ENCODE measurements at regions not wholly inside any gene's neighbourhood (a gene's known extent, or its start where the extent isn't known, plus 50 kb on each side); places are given as distances from the start of the nearest gene placed in this dataset.
"Not testable (repeated sequence)": the region's sequence is repeated elsewhere in the genome, so short reads cannot be mapped to it uniquely, and the experiment has no call there.

DNA sequence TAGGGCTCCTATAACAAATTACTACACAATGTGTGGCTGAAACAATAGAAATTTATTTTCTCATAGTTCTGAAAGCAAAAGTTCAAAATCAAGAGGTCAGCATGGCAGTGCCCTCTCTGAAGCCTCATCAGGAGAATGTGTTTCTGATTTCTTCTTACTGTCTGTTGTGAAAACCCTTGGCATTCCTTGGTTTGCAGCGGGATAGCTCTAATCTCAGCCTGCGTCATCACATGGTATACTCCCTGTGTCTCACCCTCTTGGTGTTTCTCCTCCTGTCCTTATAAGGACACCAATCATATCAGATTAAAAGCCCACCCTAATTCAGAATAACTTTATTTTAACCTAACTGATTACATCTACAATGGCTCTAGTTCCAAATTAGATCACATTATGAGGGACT is 87.5 kb upstream of the CDH9 start:
- Histone ChIP-seq H3K27me3 (replicated peaks) (no peaks in the 10 kb centered on the region), H3K4me3 (no peak overlapping the region), H3K4me1 (replicated peaks) (no peaks in the 10 kb centered on the region), H3K36me3 (no peaks in the 10 kb centered on the region), H3K9me3 (replicated peaks) (no peaks in the 10 kb centered on the region), H3K27ac (no peak overlapping the region)
- DNase-seq (ENCODE audit: low read depth in 1 of 2, low spot score in 2 of 2), result no peak

DNA sequence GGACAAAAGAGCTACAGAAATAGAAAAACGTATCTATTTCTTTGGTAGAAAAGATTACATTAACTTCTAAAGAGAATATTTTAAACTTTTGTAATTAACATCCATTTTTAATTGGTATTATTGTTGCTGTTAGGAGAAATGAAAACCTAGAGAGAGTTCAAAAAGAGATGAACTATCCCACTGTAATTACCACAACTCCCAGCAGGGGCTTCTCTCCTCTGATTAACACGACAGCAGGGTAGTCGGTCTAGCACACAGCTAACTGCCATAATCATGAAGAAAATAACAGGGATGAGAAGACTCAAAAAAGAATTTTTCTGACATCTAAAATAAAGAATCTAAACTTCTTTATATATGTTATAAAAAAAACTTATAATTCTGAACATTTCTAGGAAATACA is 86.2 kb upstream of the CDH9 start:
- Histone ChIP-seq H3K27ac (no peak overlapping the region), H3K9me3 (replicated peaks) (no peaks in the 10 kb centered on the region), H3K4me1 (replicated peaks) (no peaks in the 10 kb centered on the region), H3K4me3 (no peak overlapping the region), H3K36me3 (no peaks in the 10 kb centered on the region), H3K27me3 (replicated peaks) (no peaks in the 10 kb centered on the region)
- no peak for DNase-seq (ENCODE audit: low read depth in 1 of 2, low spot score in 2 of 2)

DNA sequence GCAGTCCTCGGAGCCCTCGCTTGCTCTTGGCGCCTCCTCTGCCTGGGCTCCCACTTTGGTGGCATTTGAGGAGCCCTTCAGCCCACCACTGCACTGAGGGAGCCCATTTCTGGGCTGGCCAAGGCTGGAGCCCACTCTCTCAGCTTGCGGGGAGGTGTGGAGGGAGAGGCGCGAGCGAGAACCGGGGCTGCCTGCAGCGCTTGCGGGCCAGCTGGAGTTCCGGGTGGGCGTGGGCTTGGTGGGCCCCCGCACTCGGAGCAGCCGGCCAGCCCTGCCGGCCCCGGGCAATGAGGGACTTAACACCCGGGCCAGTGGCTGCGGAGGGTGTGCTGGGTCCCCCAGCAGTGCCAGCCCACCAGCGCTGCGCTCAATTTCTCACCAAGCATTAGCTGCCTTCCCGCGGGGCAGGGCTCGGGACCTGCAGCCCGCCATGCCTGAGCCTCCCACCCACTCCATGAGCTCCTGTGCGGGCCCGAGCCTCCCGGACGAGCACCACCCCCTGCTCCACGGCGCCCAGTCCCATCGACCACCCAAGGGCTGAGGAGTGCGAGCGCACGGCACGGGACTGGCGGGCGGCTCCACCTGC is 81.4 kb upstream of the CDH9 start:
- H3K4me1 ChIP-seq (replicated peaks); H3K4me3 ChIP-seq; DNase-seq (ENCODE audit: low read depth in 1 of 2, low spot score in 2 of 2); H3K27me3 ChIP-seq (replicated peaks); H3K9me3 ChIP-seq (replicated peaks); H3K36me3 ChIP-seq; H3K27ac ChIP-seq: not testable (repeated sequence)

DNA sequence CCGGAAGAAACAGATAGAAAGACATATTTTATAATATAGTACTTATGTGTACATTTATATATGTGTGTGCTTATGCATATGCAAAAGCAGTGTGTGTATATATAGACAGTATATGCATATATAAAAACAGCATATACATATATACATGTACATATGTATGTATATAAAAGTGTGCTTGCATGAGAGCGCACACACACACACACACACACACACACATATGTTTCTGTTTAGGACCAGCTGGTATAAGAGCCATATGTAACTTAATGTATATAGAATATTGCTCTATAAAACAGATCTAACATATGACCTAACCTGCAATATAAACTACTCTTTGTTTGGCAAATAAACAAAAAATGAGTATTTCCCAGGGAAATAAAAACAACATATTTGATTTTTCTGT is 65.1 kb upstream of the CDH9 start:
- DNase-seq (ENCODE audit: low read depth in 1 of 2, low spot score in 2 of 2), result no peak
- H3K4me3 ChIP-seq, result no peak overlapping the region
- no peak overlapping the region for H3K27ac ChIP-seq
- H3K9me3 ChIP-seq (replicated peaks), result no peaks in the 10 kb centered on the region
- no peaks in the 10 kb centered on the region for H3K36me3 ChIP-seq
- no peaks in the 10 kb centered on the region for H3K27me3 ChIP-seq (replicated peaks)
- no peaks in the 10 kb centered on the region for H3K4me1 ChIP-seq (replicated peaks)

DNA sequence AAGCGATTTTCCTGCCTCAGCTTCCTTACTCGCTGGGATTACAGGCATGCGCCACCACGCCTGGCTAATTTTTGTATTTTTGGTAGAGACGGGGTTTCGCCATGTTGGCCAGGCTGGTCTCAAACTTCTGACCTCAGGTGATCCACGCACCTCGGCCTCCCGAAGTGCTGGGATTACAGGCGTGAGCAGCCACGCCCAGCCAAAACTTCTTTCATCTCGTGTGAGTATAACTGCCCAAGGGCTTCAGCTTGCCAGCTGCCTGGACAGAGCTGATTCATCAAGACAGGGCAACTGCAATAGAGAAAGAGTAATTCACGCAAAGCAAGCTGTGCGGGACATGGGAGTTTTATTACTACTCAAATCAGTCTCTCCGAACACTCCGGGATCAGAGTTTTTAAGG is 57.4 kb upstream of the CDH9 start:
- not testable (repeated sequence) for H3K4me3 ChIP-seq; H3K27ac ChIP-seq; H3K4me1 ChIP-seq (replicated peaks); H3K27me3 ChIP-seq (replicated peaks); H3K9me3 ChIP-seq (replicated peaks); H3K36me3 ChIP-seq; DNase-seq (ENCODE audit: low read depth in 1 of 2, low spot score in 2 of 2)

DNA sequence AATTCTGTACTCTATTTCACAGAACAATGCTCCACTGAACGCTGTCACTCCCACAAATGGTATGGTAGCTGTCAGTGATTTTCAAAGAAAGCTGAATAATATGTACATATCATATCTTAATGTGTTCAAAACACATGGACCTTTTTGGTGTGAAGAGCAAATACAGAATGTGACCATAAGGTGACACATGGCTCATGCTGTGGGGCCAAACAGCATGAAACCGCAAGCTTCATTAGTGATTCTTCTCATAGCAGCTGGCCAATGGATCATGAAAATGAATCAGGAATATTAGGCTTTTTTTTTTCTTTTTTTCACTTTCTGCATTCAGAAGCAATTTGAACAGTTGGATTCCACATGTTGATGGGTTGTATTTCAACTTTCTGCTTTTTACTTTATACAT is 54.9 kb upstream of the CDH9 start:
- Histone ChIP-seq H3K9me3 (replicated peaks) (no peaks in the 10 kb centered on the region), H3K27ac (no peak overlapping the region), H3K27me3 (replicated peaks) (no peaks in the 10 kb centered on the region), H3K4me3 (no peak overlapping the region), H3K4me1 (replicated peaks) (no peaks in the 10 kb centered on the region), H3K36me3 (no peaks in the 10 kb centered on the region)
- DNase-seq (ENCODE audit: low read depth in 1 of 2, low spot score in 2 of 2), result no peak

DNA sequence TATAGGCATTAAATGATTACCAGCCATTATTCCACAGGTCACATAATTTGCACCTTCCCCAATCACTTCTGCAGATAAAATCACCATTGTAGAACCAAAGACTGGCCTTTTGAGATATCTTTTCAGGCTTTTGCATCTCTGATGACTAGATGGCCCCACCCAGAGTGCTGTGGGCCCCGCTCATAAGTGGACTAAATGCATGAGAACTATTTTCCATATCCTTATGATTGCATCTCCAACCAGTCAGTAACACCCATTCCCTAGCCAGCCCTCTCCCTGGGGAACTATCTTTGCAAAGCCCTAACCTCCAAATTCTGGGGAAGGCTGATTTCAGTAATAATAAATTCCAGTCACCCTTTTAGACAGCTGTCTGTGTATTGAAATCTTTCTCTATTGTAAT is 53.5 kb upstream of the CDH9 start:
- H3K4me1 ChIP-seq (replicated peaks), result no peaks in the 10 kb centered on the region
- H3K27me3 ChIP-seq (replicated peaks), result no peaks in the 10 kb centered on the region
- H3K36me3 ChIP-seq, result no peaks in the 10 kb centered on the region
- no peaks in the 10 kb centered on the region for H3K9me3 ChIP-seq (replicated peaks)
- H3K27ac ChIP-seq, result no peak overlapping the region
- no peak for DNase-seq (ENCODE audit: low read depth in 1 of 2, low spot score in 2 of 2)
- H3K4me3 ChIP-seq, result no peak overlapping the region

DNA sequence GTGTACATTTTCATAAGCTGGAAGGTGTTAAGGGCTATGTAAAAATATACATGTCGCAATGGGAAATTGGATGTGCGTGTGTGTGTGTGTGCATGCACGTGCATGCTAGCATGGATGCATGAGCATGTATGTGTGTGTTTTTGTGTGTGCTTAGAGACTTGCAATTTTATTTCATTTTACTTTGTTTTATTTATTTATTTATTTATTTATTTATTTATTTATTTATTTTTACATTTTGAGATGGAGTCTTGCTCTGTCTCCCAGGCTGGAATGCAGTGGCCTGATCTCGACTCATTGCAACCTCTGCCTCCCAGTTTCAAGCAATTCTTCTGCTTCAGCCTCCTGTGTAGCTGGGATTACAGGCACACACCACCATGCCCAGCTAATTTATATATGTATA is 50.4 kb upstream of the CDH9 start:
- H3K36me3 ChIP-seq; H3K27ac ChIP-seq; H3K4me3 ChIP-seq; H3K27me3 ChIP-seq (replicated peaks); H3K9me3 ChIP-seq (replicated peaks); H3K4me1 ChIP-seq (replicated peaks); DNase-seq (ENCODE audit: low read depth in 1 of 2, low spot score in 2 of 2): not testable (repeated sequence)

Measured in SJSA1 (cell line).